ENCODE measurements at regions not wholly inside any gene's neighbourhood (a gene's known extent, or its start where the extent isn't known, plus 50 kb on each side); places are given as distances from the start of the nearest gene placed in this dataset.

DNA sequence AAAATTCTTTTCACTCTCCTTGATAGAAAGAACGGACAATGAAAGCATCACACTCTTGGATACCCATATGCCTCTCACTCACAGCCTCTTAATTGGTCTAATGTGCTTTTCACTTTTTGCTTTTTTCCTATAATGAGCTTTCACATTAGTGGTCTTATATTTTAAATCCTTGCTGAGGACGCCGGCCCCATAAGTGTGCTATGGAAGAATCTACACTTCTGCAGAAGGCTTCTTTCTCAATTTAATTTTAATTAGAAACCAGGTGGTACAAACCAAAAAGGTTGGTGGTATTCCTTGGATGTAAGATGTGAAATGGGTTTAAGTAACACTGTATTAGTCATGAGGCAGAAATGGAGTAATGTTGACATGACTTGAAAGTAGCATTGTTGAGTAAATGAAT, 190.6 kb upstream of the NFIA start:
- ChIA-PET POLR2A (no interaction called here), CTCF (no interaction called here), RAD21 (ENCODE audit: low non-redundant PET in 1 of 2, low total read pairs in 2 of 2, uncharacterized antibody in 2 of 2, unreplicated experiment in 2 of 2) (no interaction called here)
- Histone ChIP-seq H3K79me2 (ENCODE audit: insufficient read depth, low read length) (no peaks in the 10 kb centered on the region), H3K36me3 (ENCODE audit: control insufficient read depth in 1 of 2, insufficient read depth in 2 of 2, low read length in 2 of 2) (no peaks in the 10 kb centered on the region), H3K27ac (ENCODE audit: low read depth, low read length) (no peak overlapping the region), H3K27me3 (ENCODE audit: insufficient read depth, low read length) (peaks cover 52% of the 10 kb centered on the region), H3K4me3 (replicated peaks in 1 of 2; ENCODE audit: low read depth in 1 of 2, low read length in 2 of 2) (no peak overlapping the region), H3K9me2 (ENCODE audit: insufficient read depth) (no peaks in the 10 kb centered on the region), H3K9me3 (ENCODE audit: control insufficient read depth in 1 of 2, insufficient read depth in 1 of 2, low read depth in 1 of 2, low read length in 2 of 2) (no peaks in the 10 kb centered on the region), H3K4me2 (ENCODE audit: low read length) (no peak overlapping the region), H3K9ac (ENCODE audit: low read length) (no peak overlapping the region), H4K20me1 (ENCODE audit: insufficient read depth) (no peaks in the 10 kb centered on the region), H2AFZ (ENCODE audit: low read depth, low read length, poor library complexity, severe bottlenecking) (no peak overlapping the region), H3K4me1 (ENCODE audit: control insufficient read depth in 1 of 2, insufficient read depth in 2 of 2, low read length in 2 of 2) (no peaks in the 10 kb centered on the region)
- ATAC-seq (no peak), DNase-seq (ENCODE audit: low read depth, low spot score) (no peak)
- intact Hi-C loops (cut with micrococcal nuclease) = no loop called here
- no peak for TF ChIP-seq ZBTB33 (IDR thresholded peaks at IDR 0.05; ENCODE audit: extremely low read depth, insufficient replicate concordance, low read length)
- no peak for TF ChIP-seq EZH2phosphoT487 (IDR thresholded peaks at IDR 0.05; ENCODE audit: borderline replicate concordance)
- TF ChIP-seq ELF1 (IDR thresholded peaks at IDR 0.05; ENCODE audit: borderline replicate concordance, low read depth) = no peak
- no peak for TF ChIP-seq POLR2A (IDR thresholded peaks at IDR 0.05; ENCODE audit: borderline replicate concordance, extremely low read depth, insufficient read depth, insufficient read length)
- no peak for TF ChIP-seq ZNF274 (IDR thresholded peaks at IDR 0.05; ENCODE audit: low read depth, low read length)
- TF ChIP-seq POLR2AphosphoS5 (IDR thresholded peaks at IDR 0.05; ENCODE audit: low read depth, low read length) = no peak
- no peak for TF ChIP-seq EZH2 (IDR thresholded peaks at IDR 0.05)
- TF ChIP-seq REST (IDR thresholded peaks at IDR 0.05; ENCODE audit: low read depth) = no peak
- no peak for TF ChIP-seq CBX3 (IDR thresholded peaks at IDR 0.05; ENCODE audit: low read depth)
- TF ChIP-seq ZFX (IDR thresholded peaks at IDR 0.05) = no peak
- TF ChIP-seq MAX (IDR thresholded peaks at IDR 0.05) = no peak
- no peak for TF ChIP-seq SP1 (IDR thresholded peaks at IDR 0.05; ENCODE audit: low read depth)
- BruUV-seq (replicated peaks) = no TSS peak

Data from HCT116 (cell line).